Sigmoid colon (tissue), 6 donors: ENCODE measurements at regions not wholly inside any gene's neighbourhood (a gene's known extent, or its start where the extent isn't known, plus 50 kb on each side); places are given as distances from the start of the nearest gene placed in this dataset.
A peak's percentile ranks its signal among the peaks of the same experiment; 100 is the strongest.

ENCODE experiments used
- DNase-seq: peaks from one replicate; pipeline ENCODE4 v3.0.0-alpha.2; 2019
- H3K27ac ChIP-seq, 4 donors: fragments of 200-600 bp; sonication (generic); one replicate each; pipeline ENCODE4 v1.5.1; 2016 to 2019; ENCODE audit warnings: mild to moderate bottlenecking in 1 of 4
- H3K27me3 ChIP-seq, 3 donors: fragments of 200-600 bp; sonication (generic); one replicate each; pipeline ENCODE4 v1.5.1; 2019; ENCODE audit warnings: mild to moderate bottlenecking in 1 of 3
- H3K36me3 ChIP-seq, 4 donors: fragments of 200-600 bp; sonication (generic); one replicate each; pipeline ENCODE4 v1.5.1; 2016 to 2019
- H3K4me1 ChIP-seq, 4 donors: fragments of 200-600 bp; sonication (generic); one replicate each; pipeline ENCODE4 v1.5.1; 2017 to 2019
- H3K4me3 ChIP-seq, 4 donors: fragments of 200-600 bp; sonication (generic); one replicate each; pipeline ENCODE4 v1.5.1; 2017 to 2019; ENCODE audit warnings: mild to moderate bottlenecking in 2 of 4, moderate library complexity in 1 of 4
- H3K9me3 ChIP-seq, 4 donors: fragments of 200-600 bp in 3 of 4; sonication (generic) in 3 of 4; one replicate each; pipeline versions ENCODE4 v1.5.1 to v1.6.1; 2013 to 2019
- CTCF ChIP-seq, 4 experiments: fragments of 450-650 bp in 3 of 4; fragments of 200-600 bp in 1 of 4; IDR thresholded peaks; one replicate each; pipeline ENCODE4 v1.5.1; 2016 to 2019; ENCODE audit warnings: antibody characterized with exemption in 4 of 4, mild to moderate bottlenecking in 3 of 4, moderate library complexity in 2 of 4
- EP300 ChIP-seq, 4 donors: sonication (generic); formaldehyde crosslinking; IDR thresholded peaks; one replicate each; pipeline ENCODE4 v1.6.1; 2017; ENCODE audit warnings: antibody characterized with exemption in 4 of 4
- POLR2A ChIP-seq, 2 donors: fragments of 450-650 bp; IDR thresholded peaks; one replicate each; pipeline ENCODE4 v1.6.1; 2016; ENCODE audit warnings: antibody characterized with exemption in 2 of 2, mild to moderate bottlenecking in 2 of 2, moderate library complexity in 2 of 2
- POLR2AphosphoS5 ChIP-seq, 4 donors: sonication (generic); formaldehyde crosslinking; IDR thresholded peaks; one replicate each; pipeline ENCODE4 v1.6.1; 2017; ENCODE audit warnings: antibody characterized with exemption in 4 of 4
- WGBS, 2 donors: extraction: QIAGEN DNeasy Blood & Tissue Kit; methylation state at CpG; one replicate each; pipeline ENCODE4 v1.1.7; 2013; 5-methylcytosine and 5-hydroxymethylcytosine counted together
- intact Hi-C: fragments of 100-400 bp; cut with DNase I; formaldehyde crosslinking; loops from one replicate; pipeline ENCODE4 v1.15.1; 2023
- donor health status: healthy with polysubstance abuse.
- donor health status: healthy.

GRCh38 chr13:111955412-111956065, 111.4 kb upstream of the SOX1 start:
- Histone ChIP-seq H3K4me1 (no peaks in the 10 kb centered on the region), H3K36me3 (no peaks in the 10 kb centered on the region), H3K27ac (no peak overlapping the region), H3K9me3 (peaks cover 0 to 3% (median 2%) of the 10 kb centered on the region in 4 donors), H3K27me3 (peaks cover 0 to 11% (median 0%) of the 10 kb centered on the region in 3 donors), H3K4me3 (no peak overlapping the region)
- 78 to 79% methylated on average over 27 of the region's 27 CpGs for WGBS, 2 donors
- DNase-seq, result no peak
- no peak for TF ChIP-seq POLR2AphosphoS5 (IDR thresholded peaks at IDR 0.05)
- TF ChIP-seq EP300 (IDR thresholded peaks at IDR 0.05), result no peak
- no peak for TF ChIP-seq POLR2A (IDR thresholded peaks at IDR 0.05)
- TF ChIP-seq CTCF (IDR thresholded peaks at IDR 0.05), result no peak
- intact Hi-C loops, result no loop called here

- no peak overlapping the region for H3K4me3 ChIP-seq
- intact Hi-C loops, result no loop called here
- TF ChIP-seq EP300 (IDR thresholded peaks at IDR 0.05) (no peak), CTCF (IDR thresholded peaks at IDR 0.05) (no peak), POLR2AphosphoS5 (IDR thresholded peaks at IDR 0.05) (no peak), POLR2A (IDR thresholded peaks at IDR 0.05) (no peak)
- 88 to 89% methylated on average over 59 of the region's 59 CpGs for WGBS, 2 donors
- H3K36me3 ChIP-seq, result no peaks in the 10 kb centered on the region
- H3K4me1 ChIP-seq, result no peaks in the 10 kb centered on the region
- peaks cover 0 to 11% (median 0%) of the 10 kb centered on the region in 3 donors for H3K27me3 ChIP-seq
- H3K27ac ChIP-seq, result no peak overlapping the region
- DNase-seq, result peak; percentile 54
- no peaks in the 10 kb centered on the region for H3K9me3 ChIP-seq
These were observed 110.4 kb upstream of the SOX1 start for GRCh38 chr13:111956261-111957151.

- Histone ChIP-seq H3K27me3 (peaks cover 0 to 11% (median 0%) of the 10 kb centered on the region in 3 donors), H3K4me1 (no peaks in the 10 kb centered on the region), H3K9me3 (no peaks in the 10 kb centered on the region), H3K27ac (no peak overlapping the region), H3K36me3 (no peaks in the 10 kb centered on the region), H3K4me3 (no peak overlapping the region)
- intact Hi-C loops, result no loop called here
- TF ChIP-seq CTCF (IDR thresholded peaks at IDR 0.05) (no peak), POLR2A (IDR thresholded peaks at IDR 0.05) (no peak), POLR2AphosphoS5 (IDR thresholded peaks at IDR 0.05) (no peak), EP300 (IDR thresholded peaks at IDR 0.05) (no peak)
- DNase-seq, result no peak
- WGBS, 2 donors, result 72 to 73% methylated on average over 14 of the region's 14 CpGs
These were observed 109.0 kb upstream of the SOX1 start for GRCh38 chr13:111957913-111958450.

GRCh38 chr13:111958612-111959395, 108.1 kb upstream of the SOX1 start:
- Histone ChIP-seq H3K27me3 (peaks cover 0 to 11% (median 0%) of the 10 kb centered on the region in 3 donors), H3K27ac (no peak overlapping the region), H3K4me1 (no peaks in the 10 kb centered on the region), H3K36me3 (no peaks in the 10 kb centered on the region), H3K9me3 (no peaks in the 10 kb centered on the region), H3K4me3 (no peak overlapping the region)
- DNase-seq, result no peak
- WGBS, 2 donors, result 77 to 81% methylated on average over 11 of the region's 11 CpGs
- intact Hi-C loops, result no loop called here
- no peak for TF ChIP-seq CTCF (IDR thresholded peaks at IDR 0.05)
- no peak for TF ChIP-seq POLR2A (IDR thresholded peaks at IDR 0.05)
- no peak for TF ChIP-seq POLR2AphosphoS5 (IDR thresholded peaks at IDR 0.05)
- TF ChIP-seq EP300 (IDR thresholded peaks at IDR 0.05), result no peak
